ENCODE measurements at regions not wholly inside any gene's neighbourhood (a gene's known extent, or its start where the extent isn't known, plus 50 kb on each side); places are given as distances from the start of the nearest gene placed in this dataset.

DNA sequence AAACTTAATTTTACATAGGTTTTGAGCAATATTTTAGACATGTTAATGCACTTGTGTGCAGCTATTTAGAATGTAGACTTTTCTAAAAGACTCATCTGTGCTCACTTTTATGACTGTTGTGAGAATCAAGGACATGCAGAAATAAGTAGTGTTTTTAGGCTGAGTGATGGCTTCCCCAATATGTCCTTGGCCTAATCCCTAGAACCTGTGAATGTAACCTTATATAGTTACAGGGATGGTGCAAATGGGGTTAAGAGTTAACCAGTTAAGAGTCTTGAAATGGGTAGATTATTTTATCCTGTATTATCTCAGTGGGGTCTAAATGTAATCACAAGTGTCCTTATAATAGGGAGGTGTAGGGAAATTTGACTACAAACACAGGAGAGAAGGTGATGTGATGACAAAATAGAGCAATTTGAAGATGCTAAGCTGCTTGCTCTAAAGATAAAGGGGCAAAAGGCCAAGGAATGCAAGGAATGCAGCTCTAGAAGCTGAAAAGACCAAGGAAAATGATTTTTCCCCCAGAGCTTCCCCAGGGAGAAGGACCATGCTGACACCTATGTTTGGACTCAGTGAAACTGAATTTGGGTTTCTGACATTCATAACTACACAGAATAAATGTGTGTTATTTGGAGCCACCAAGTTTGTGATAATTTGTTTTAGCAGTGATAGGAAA is 298.0 kb upstream of the PAPPA start:
- TF ChIP-seq GATA2 (IDR thresholded peaks at IDR 0.05; ENCODE audit: low read depth, low read length) (no peak), GATA3 (IDR thresholded peaks at IDR 0.05; ENCODE audit: low read depth, low read length) (no peak)

All from SH-SY5Y (cell line).